ENCODE measurements at regions not wholly inside any gene's neighbourhood (a gene's known extent, or its start where the extent isn't known, plus 50 kb on each side); places are given as distances from the start of the nearest gene placed in this dataset.

DNA sequence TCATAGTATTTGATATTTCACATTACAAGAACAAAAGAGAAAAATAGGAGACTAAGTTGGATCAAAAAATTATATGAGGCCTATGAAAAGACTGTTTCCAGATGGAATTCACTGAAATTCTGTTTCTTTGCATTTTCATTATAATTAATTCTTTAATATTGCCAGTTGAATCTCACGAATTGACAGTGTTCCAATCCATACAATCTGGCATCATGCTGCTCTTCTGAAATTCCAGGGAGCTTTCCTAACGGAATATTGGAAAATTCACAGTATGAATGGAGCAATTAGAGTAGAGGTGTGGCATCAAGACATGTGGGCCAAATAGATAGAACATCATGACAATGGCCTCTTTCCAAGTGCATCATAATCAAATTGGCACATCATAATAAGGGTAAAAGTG is 1178.9 kb upstream of the WWC1 start:
- DNase-seq = no peak
- no CpG with 5 or more reads among the region's 2 CpGs for WGBS
- Histone ChIP-seq H2BK15ac (ENCODE audit: low read depth, poor library complexity, severe bottlenecking) (no peak overlapping the region), H3K23ac (ENCODE audit: low read length in 2 of 2) (no peak overlapping the region), H3K79me1 (replicated peaks; ENCODE audit: low read length, poor library complexity, severe bottlenecking) (no peaks in the 10 kb centered on the region), H3K9me3 (ENCODE audit: control insufficient read depth, low read length) (no peaks in the 10 kb centered on the region), H3K4ac (ENCODE audit: low read depth in 1 of 2, low read length in 2 of 2) (no peak overlapping the region), H4K8ac (ENCODE audit: low read length) (no peak overlapping the region), H3K27ac (ENCODE audit: low read length, poor library complexity, severe bottlenecking) (no peak overlapping the region), H3K4me3 (ENCODE audit: insufficient read depth in 1 of 2, low read depth in 1 of 2, low read length in 2 of 2) (no peak overlapping the region), H3K4me1 (ENCODE audit: control insufficient read depth, insufficient read depth, low read depth, low read length) (no peaks in the 10 kb centered on the region), H3K4me2 (ENCODE audit: low read length, poor library complexity, severe bottlenecking) (no peak overlapping the region), H3K14ac (ENCODE audit: low read length in 2 of 2) (no peak overlapping the region), H2BK120ac (ENCODE audit: low read depth, low read length) (no peak overlapping the region), H3K9ac (ENCODE audit: low read length) (no peak overlapping the region), H3K36me3 (ENCODE audit: control insufficient read depth in 1 of 2, insufficient read depth in 2 of 2, low read depth in 1 of 2, low read length in 2 of 2) (no peaks in the 10 kb centered on the region), H2BK5ac (ENCODE audit: low read depth, low read length, poor library complexity, severe bottlenecking) (no peak overlapping the region), H2AK5ac (ENCODE audit: low read length, severe bottlenecking) (no peak overlapping the region), H2AFZ (ENCODE audit: low read depth, low read length) (no peak overlapping the region), H3K27me3 (ENCODE audit: control insufficient read depth in 1 of 2, insufficient read depth in 1 of 2, low read length in 2 of 2) (no peaks in the 10 kb centered on the region), H4K91ac (ENCODE audit: low read length) (no peak overlapping the region), H3K18ac (ENCODE audit: low read depth in 1 of 2, low read length in 2 of 2) (no peak overlapping the region), H2BK12ac (ENCODE audit: low read length in 2 of 2) (no peak overlapping the region)

DNA sequence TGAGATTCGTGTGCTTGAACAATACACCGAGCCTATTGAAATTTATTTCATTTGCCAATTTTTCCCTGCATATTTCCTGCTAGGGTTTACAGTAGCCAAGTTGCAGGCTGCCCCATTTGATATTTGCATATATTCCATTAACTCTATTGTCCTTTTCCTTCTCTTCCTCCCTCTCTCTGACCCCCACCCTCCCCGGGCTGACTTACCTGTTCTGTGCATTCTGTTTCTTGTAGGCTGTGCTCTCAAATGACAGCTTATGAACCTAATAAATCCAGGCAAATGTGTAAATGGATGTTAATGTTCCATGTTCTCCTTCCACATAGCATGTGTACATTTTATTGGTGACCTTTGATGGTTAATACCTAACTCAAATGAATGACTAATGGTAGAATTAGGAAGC is 1169.2 kb upstream of the WWC1 start:
- 100% methylated on average over 3 of the region's 3 CpGs for WGBS
- no peak for DNase-seq
- no peak overlapping the region for H3K14ac ChIP-seq (ENCODE audit: low read length in 2 of 2)

DNA sequence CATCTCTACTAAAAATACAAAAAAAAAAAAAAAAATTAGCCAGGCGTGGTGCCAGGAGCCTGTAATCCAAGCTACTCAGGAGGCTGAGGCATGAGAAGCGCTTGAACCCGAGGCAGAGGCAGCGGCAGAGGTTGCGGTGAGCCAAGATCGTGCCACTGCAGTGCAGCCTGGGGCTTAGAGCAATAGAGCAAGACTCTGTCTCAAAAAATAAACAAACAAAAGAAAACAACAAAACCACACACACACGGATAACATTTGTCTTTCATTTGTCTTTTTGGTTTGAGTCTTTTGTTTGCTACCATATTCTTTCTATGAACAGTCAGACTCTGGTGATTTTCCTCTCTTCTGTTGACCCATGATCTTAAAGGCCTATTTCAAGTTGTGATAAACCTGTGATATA is 1168.3 kb upstream of the WWC1 start:
- H3K27ac ChIP-seq (ENCODE audit: low read length, poor library complexity, severe bottlenecking) = no peak overlapping the region
- H2BK15ac ChIP-seq (ENCODE audit: low read depth, poor library complexity, severe bottlenecking) = no peak overlapping the region
- H3K4ac ChIP-seq (ENCODE audit: low read depth in 1 of 2, low read length in 2 of 2) = no peak overlapping the region
- H3K9me3 ChIP-seq (ENCODE audit: control insufficient read depth, low read length) = no peaks in the 10 kb centered on the region
- no peaks in the 10 kb centered on the region for H3K4me1 ChIP-seq (ENCODE audit: control insufficient read depth, insufficient read depth, low read depth, low read length)
- no peak overlapping the region for H4K8ac ChIP-seq (ENCODE audit: low read length)
- H3K27me3 ChIP-seq (ENCODE audit: control insufficient read depth in 1 of 2, insufficient read depth in 1 of 2, low read length in 2 of 2) = no peaks in the 10 kb centered on the region
- no peak overlapping the region for H4K91ac ChIP-seq (ENCODE audit: low read length)
- no peak overlapping the region for H2BK120ac ChIP-seq (ENCODE audit: low read depth, low read length)
- no peak overlapping the region for H2BK5ac ChIP-seq (ENCODE audit: low read depth, low read length, poor library complexity, severe bottlenecking)
- H3K4me3 ChIP-seq (ENCODE audit: insufficient read depth in 1 of 2, low read depth in 1 of 2, low read length in 2 of 2) = no peak overlapping the region
- 97% methylated on average over 5 of the region's 7 CpGs for WGBS
- no peak for DNase-seq
- no peak overlapping the region for H2AK5ac ChIP-seq (ENCODE audit: low read length, severe bottlenecking)
- H3K36me3 ChIP-seq (ENCODE audit: control insufficient read depth in 1 of 2, insufficient read depth in 2 of 2, low read depth in 1 of 2, low read length in 2 of 2) = no peaks in the 10 kb centered on the region
- H3K9ac ChIP-seq (ENCODE audit: low read length) = no peak overlapping the region
- H3K18ac ChIP-seq (ENCODE audit: low read depth in 1 of 2, low read length in 2 of 2) = no peak overlapping the region
- H3K79me1 ChIP-seq (replicated peaks; ENCODE audit: low read length, poor library complexity, severe bottlenecking) = no peaks in the 10 kb centered on the region
- no peak overlapping the region for H2AFZ ChIP-seq (ENCODE audit: low read depth, low read length)
- H3K14ac ChIP-seq (ENCODE audit: low read length in 2 of 2) = no peak overlapping the region
- no peak overlapping the region for H3K23ac ChIP-seq (ENCODE audit: low read length in 2 of 2)
- H2BK12ac ChIP-seq (ENCODE audit: low read length in 2 of 2) = no peak overlapping the region
- H3K4me2 ChIP-seq (ENCODE audit: low read length, poor library complexity, severe bottlenecking) = no peak overlapping the region

More for the DNA sequence above, 1169.2 kb upstream of the WWC1 start:
- Histone ChIP-seq H3K27ac (ENCODE audit: low read length, poor library complexity, severe bottlenecking) (no peak overlapping the region), H2BK5ac (ENCODE audit: low read depth, low read length, poor library complexity, severe bottlenecking) (no peak overlapping the region), H3K9me3 (ENCODE audit: control insufficient read depth, low read length) (no peaks in the 10 kb centered on the region), H4K91ac (ENCODE audit: low read length) (no peak overlapping the region), H3K23ac (ENCODE audit: low read length in 2 of 2) (no peak overlapping the region), H2AK5ac (ENCODE audit: low read length, severe bottlenecking) (no peak overlapping the region), H3K36me3 (ENCODE audit: control insufficient read depth in 1 of 2, insufficient read depth in 2 of 2, low read depth in 1 of 2, low read length in 2 of 2) (no peaks in the 10 kb centered on the region), H2BK120ac (ENCODE audit: low read depth, low read length) (no peak overlapping the region), H3K4ac (ENCODE audit: low read depth in 1 of 2, low read length in 2 of 2) (no peak overlapping the region), H3K79me1 (replicated peaks; ENCODE audit: low read length, poor library complexity, severe bottlenecking) (no peaks in the 10 kb centered on the region), H3K27me3 (ENCODE audit: control insufficient read depth in 1 of 2, insufficient read depth in 1 of 2, low read length in 2 of 2) (no peaks in the 10 kb centered on the region), H2BK15ac (ENCODE audit: low read depth, poor library complexity, severe bottlenecking) (no peak overlapping the region), H2AFZ (ENCODE audit: low read depth, low read length) (no peak overlapping the region), H4K8ac (ENCODE audit: low read length) (no peak overlapping the region), H3K4me3 (ENCODE audit: insufficient read depth in 1 of 2, low read depth in 1 of 2, low read length in 2 of 2) (no peak overlapping the region), H3K4me2 (ENCODE audit: low read length, poor library complexity, severe bottlenecking) (no peak overlapping the region), H2BK12ac (ENCODE audit: low read length in 2 of 2) (no peak overlapping the region), H3K9ac (ENCODE audit: low read length) (no peak overlapping the region), H3K4me1 (ENCODE audit: control insufficient read depth, insufficient read depth, low read depth, low read length) (no peaks in the 10 kb centered on the region), H3K18ac (ENCODE audit: low read depth in 1 of 2, low read length in 2 of 2) (no peak overlapping the region)

DNA sequence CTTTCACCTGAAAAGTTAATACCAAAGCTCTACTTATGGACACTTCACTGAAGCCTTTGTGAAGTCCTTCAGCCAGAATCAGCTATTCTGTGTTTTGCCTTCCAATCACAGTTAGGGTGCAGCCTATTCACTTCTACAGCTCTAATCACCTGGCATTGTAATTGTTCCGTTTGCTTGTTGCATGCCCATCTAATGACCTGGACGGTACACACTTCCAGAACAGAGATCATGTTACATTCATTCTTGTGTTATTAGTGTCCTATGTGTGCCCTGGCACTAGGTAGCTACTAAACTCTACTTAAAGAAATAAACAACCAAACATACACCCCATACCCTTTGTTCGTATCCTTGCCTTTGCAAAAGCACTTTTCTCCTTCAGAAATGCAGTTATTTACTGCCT is 1162.9 kb upstream of the WWC1 start:
- H3K4ac ChIP-seq (ENCODE audit: low read depth in 1 of 2, low read length in 2 of 2) = no peak overlapping the region
- H3K36me3 ChIP-seq (ENCODE audit: control insufficient read depth in 1 of 2, insufficient read depth in 2 of 2, low read depth in 1 of 2, low read length in 2 of 2) = no peaks in the 10 kb centered on the region
- no peak overlapping the region for H3K9ac ChIP-seq (ENCODE audit: low read length)
- no peak overlapping the region for H2BK12ac ChIP-seq (ENCODE audit: low read length in 2 of 2)
- no peak overlapping the region for H4K91ac ChIP-seq (ENCODE audit: low read length)
- no peaks in the 10 kb centered on the region for H3K79me1 ChIP-seq (replicated peaks; ENCODE audit: low read length, poor library complexity, severe bottlenecking)
- H3K27me3 ChIP-seq (ENCODE audit: control insufficient read depth in 1 of 2, insufficient read depth in 1 of 2, low read length in 2 of 2) = no peaks in the 10 kb centered on the region
- H3K27ac ChIP-seq (ENCODE audit: low read length, poor library complexity, severe bottlenecking) = no peak overlapping the region
- no peaks in the 10 kb centered on the region for H3K4me1 ChIP-seq (ENCODE audit: control insufficient read depth, insufficient read depth, low read depth, low read length)
- H4K8ac ChIP-seq (ENCODE audit: low read length) = no peak overlapping the region
- no peak overlapping the region for H2BK15ac ChIP-seq (ENCODE audit: low read depth, poor library complexity, severe bottlenecking)
- H3K23ac ChIP-seq (ENCODE audit: low read length in 2 of 2) = no peak overlapping the region
- H3K14ac ChIP-seq (ENCODE audit: low read length in 2 of 2) = no peak overlapping the region
- WGBS = 61% methylated on average over 3 of the region's 3 CpGs
- H2BK5ac ChIP-seq (ENCODE audit: low read depth, low read length, poor library complexity, severe bottlenecking) = no peak overlapping the region
- no peak overlapping the region for H3K18ac ChIP-seq (ENCODE audit: low read depth in 1 of 2, low read length in 2 of 2)
- DNase-seq = no peak
- H2AFZ ChIP-seq (ENCODE audit: low read depth, low read length) = no peak overlapping the region
- no peaks in the 10 kb centered on the region for H3K9me3 ChIP-seq (ENCODE audit: control insufficient read depth, low read length)
- no peak overlapping the region for H2BK120ac ChIP-seq (ENCODE audit: low read depth, low read length)
- no peak overlapping the region for H2AK5ac ChIP-seq (ENCODE audit: low read length, severe bottlenecking)
- no peak overlapping the region for H3K4me3 ChIP-seq (ENCODE audit: insufficient read depth in 1 of 2, low read depth in 1 of 2, low read length in 2 of 2)
- H3K4me2 ChIP-seq (ENCODE audit: low read length, poor library complexity, severe bottlenecking) = no peak overlapping the region
